HepG2 (cell line): ENCODE measurements at regions not wholly inside any gene's neighbourhood (a gene's known extent, or its start where the extent isn't known, plus 50 kb on each side); places are given as distances from the start of the nearest gene placed in this dataset.

ENCODE experiments used
- ATAC-seq: fragments of 200-7000 bp; cut with Tn5 transposase; 3 replicates; pipeline ENCODE4 v1.9.1; 2020; ENCODE audit warnings: mild to moderate bottlenecking, moderate library complexity
- BruUV-seq: library from RNA; stranded (reverse); fragments of 400-500 nt; replicated peaks from 2 replicates; lab custom pipeline; 2021; lab: Mats Ljungman, UMichigan
- CTCF ChIA-PET: fragments of 300-600 bp; formaldehyde crosslinking; extraction: SDS; loops from one replicate; lab custom pipeline; 2021; ENCODE audit warnings: low total read pairs, inconsistent platforms, low intra/inter-chr PET ratio; lab: Yijun Ruan, JAX
- POLR2A ChIA-PET: fragments of 350-600 bp; sonication (Branson Sonifier 250); formaldehyde crosslinking; loops from one replicate; lab custom pipeline; 2020; ENCODE audit warnings: antibody characterized with exemption, inconsistent platforms; lab: Yijun Ruan, JAX
- DNase-seq: peaks from one replicate; pipeline ENCODE4 v3.0.0-alpha.2; 2015; ENCODE audit warnings: low spot score
- FAIRE-seq: peaks from 3 replicates; lab custom pipeline; 2011; peaks lifted over from hg19 to GRCh38; lab: Jason Lieb, UNC
- H2AFZ ChIP-seq: one replicate; pipeline ENCODE4 v1.6.1; 2011; ENCODE audit warnings: low read length, inconsistent platforms
- H3K27ac ChIP-seq: fragments of 300-600 bp; 3 replicates; pipeline ENCODE4 v1.8.0; 2011; ENCODE audit warnings: mixed run types, mild to moderate bottlenecking, mixed read lengths, low read length, inconsistent platforms; ENCODE audit not compliant: insufficient read depth; ENCODE audit errors: extremely low read length
- H3K27me3 ChIP-seq, 2 experiments: fragments of 200-600 bp in 1 of 2; 2 replicates in 1 of 2; 3 replicates in 1 of 2; pipeline versions ENCODE4 v1.6.0 to v1.8.0; 2011; ENCODE audit warnings: low read length in 2 of 2, mild to moderate bottlenecking in 2 of 2, moderate library complexity in 2 of 2, inconsistent platforms in 1 of 2; ENCODE audit not compliant: insufficient read depth in 2 of 2, control insufficient read depth in 1 of 2
- H3K36me3 ChIP-seq, 2 experiments: fragments of 200-600 bp in 1 of 2; replicated peaks in 1 of 2; 2 replicates in 1 of 2; 3 replicates in 1 of 2; pipeline versions ENCODE4 v1.5.1 to v1.8.0; 2011; ENCODE audit warnings: low read length in 2 of 2, inconsistent platforms in 1 of 2; ENCODE audit not compliant: insufficient read depth in 2 of 2, control insufficient read depth in 1 of 2
- H3K4me1 ChIP-seq: 2 replicates; pipeline ENCODE4 v1.5.1; 2012; ENCODE audit warnings: low read length, inconsistent platforms; ENCODE audit not compliant: insufficient read depth
- H3K4me2 ChIP-seq: 2 replicates; pipeline ENCODE4 v1.6.0; 2011; ENCODE audit warnings: low read depth, low read length, inconsistent platforms
- H3K4me3 ChIP-seq, 3 experiments: fragments of 200-600 bp in 1 of 3; sonication (generic), shearing (Covaris generic) in 1 of 3; replicated peaks in 1 of 3; 2 replicates each; pipeline ENCODE4 v1.5.1; 2011 to 2016; ENCODE audit warnings: low read length in 3 of 3, inconsistent platforms in 2 of 3, low read depth in 2 of 3, mild to moderate bottlenecking in 2 of 3, control low read depth in 1 of 3, mixed read lengths in 1 of 3; ENCODE audit not compliant: insufficient read depth in 1 of 3
- H3K79me2 ChIP-seq: one replicate; pipeline ENCODE4 v1.6.1; 2011; ENCODE audit warnings: low read length, inconsistent platforms; ENCODE audit not compliant: insufficient read depth
- H3K9ac ChIP-seq: 2 replicates; pipeline ENCODE4 v1.6.0; 2011; ENCODE audit warnings: mild to moderate bottlenecking, low read depth, low read length, inconsistent platforms; ENCODE audit not compliant: insufficient read depth
- H3K9me3 ChIP-seq: 2 replicates; pipeline ENCODE4 v1.5.1; 2012; ENCODE audit warnings: mild to moderate bottlenecking, low read length
- H4K20me1 ChIP-seq: 2 replicates; pipeline ENCODE4 v1.6.0; 2011; ENCODE audit warnings: inconsistent platforms, mild to moderate bottlenecking, low read length, moderate library complexity; ENCODE audit not compliant: insufficient read depth
- ATF7-NPFF ChIP-seq: sonication (generic); formaldehyde crosslinking; IDR thresholded peaks from 2 replicates; pipeline ENCODE4 v1.8.1; 2023; ENCODE audit warnings: mild to moderate bottlenecking, low read depth, missing genetic modification reagents, moderate library complexity
- MATR3 ChIP-seq: sonication (generic); formaldehyde crosslinking; IDR thresholded peaks from 2 replicates; pipeline ENCODE4 v1.4.0; 2020; ENCODE audit warnings: missing genetic modification reagents
- MYNN ChIP-seq: sonication (generic); formaldehyde crosslinking; IDR thresholded peaks from 2 replicates; pipeline ENCODE4 v1.4.0; 2020; ENCODE audit warnings: mild to moderate bottlenecking, low read depth, missing genetic modification reagents
- TEF ChIP-seq: sonication (generic); formaldehyde crosslinking; IDR thresholded peaks from 2 replicates; pipeline ENCODE4 v1.5.0; 2020; ENCODE audit warnings: missing genetic modification reagents
- XRCC5 ChIP-seq: fragments of 200-400 bp; formaldehyde crosslinking; optimal IDR thresholded peaks from 2 replicates; pipeline ENCODE3; 2017; ENCODE audit warnings: mild to moderate bottlenecking, low read length
- ZEB1 ChIP-seq: IDR thresholded peaks from 2 replicates; pipeline ENCODE4 v1.6.1; 2012; ENCODE audit warnings: mild to moderate bottlenecking, low read depth, inconsistent platforms; ENCODE audit not compliant: insufficient replicate concordance
- ZNF180 ChIP-seq: sonication (generic); formaldehyde crosslinking; IDR thresholded peaks from 2 replicates; pipeline ENCODE4 v1.4.0; 2020; ENCODE audit warnings: low read depth, missing genetic modification reagents, borderline replicate concordance
- ZNF350 ChIP-seq: sonication (generic); formaldehyde crosslinking; IDR thresholded peaks from 2 replicates; pipeline ENCODE4 v1.4.0; 2020; ENCODE audit warnings: mild to moderate bottlenecking, low read depth, missing genetic modification reagents, borderline replicate concordance
- ZNF605 ChIP-seq: sonication (generic); formaldehyde crosslinking; IDR thresholded peaks from 2 replicates; pipeline ENCODE4 v1.8.0; 2022; ENCODE audit warnings: mild to moderate bottlenecking, missing genetic modification reagents
- ZNF737 ChIP-seq: sonication (generic); formaldehyde crosslinking; IDR thresholded peaks from 2 replicates; pipeline ENCODE4 v1.5.0; 2020; ENCODE audit warnings: missing genetic modification reagents, mild to moderate bottlenecking, borderline replicate concordance
- ZSCAN9 ChIP-seq: IDR thresholded peaks from 2 replicates; pipeline ENCODE4 v1.6.1; 2016; ENCODE audit warnings: borderline replicate concordance
- WGBS: methylation state at CpG from one replicate; pipeline ENCODE4 v1.1.6; 2017; ENCODE audit warnings: low lambda C conversion rate; 5-methylcytosine and 5-hydroxymethylcytosine counted together
- in situ Hi-C: cut with HindIII; loops from 2 replicates; pipeline ENCODE4 v1.10.0; 2017; ENCODE audit warnings: low pct_unique_long_range_greater_than_20kb; ENCODE audit not compliant: extremely low pct_ligation_motif_present
- intact Hi-C: fragments of 100-400 bp; cut with micrococcal nuclease; formaldehyde crosslinking; loops from one replicate; pipeline ENCODE4 v1.10.0; 2022; ENCODE audit not compliant: unreplicated experiment
- TF ChIP-seq, protein P1 (sequence below): sonication (generic); formaldehyde crosslinking; IDR thresholded peaks from 2 replicates; pipeline ENCODE4 v1.9.0; 2021; ENCODE audit warnings: missing genetic modification reagents, borderline replicate concordance
- TF ChIP-seq, protein P2 (sequence below), 2 experiments: fragments of 450-650 bp in 1 of 2; sonication (generic) in 1 of 2; formaldehyde crosslinking; IDR thresholded peaks; 2 replicates each; pipeline versions ENCODE4 v1.5.0 to v1.8.0; 2020 to 2022; ENCODE audit warnings: mild to moderate bottlenecking in 1 of 2, missing genetic modification reagents in 1 of 2

DNA sequence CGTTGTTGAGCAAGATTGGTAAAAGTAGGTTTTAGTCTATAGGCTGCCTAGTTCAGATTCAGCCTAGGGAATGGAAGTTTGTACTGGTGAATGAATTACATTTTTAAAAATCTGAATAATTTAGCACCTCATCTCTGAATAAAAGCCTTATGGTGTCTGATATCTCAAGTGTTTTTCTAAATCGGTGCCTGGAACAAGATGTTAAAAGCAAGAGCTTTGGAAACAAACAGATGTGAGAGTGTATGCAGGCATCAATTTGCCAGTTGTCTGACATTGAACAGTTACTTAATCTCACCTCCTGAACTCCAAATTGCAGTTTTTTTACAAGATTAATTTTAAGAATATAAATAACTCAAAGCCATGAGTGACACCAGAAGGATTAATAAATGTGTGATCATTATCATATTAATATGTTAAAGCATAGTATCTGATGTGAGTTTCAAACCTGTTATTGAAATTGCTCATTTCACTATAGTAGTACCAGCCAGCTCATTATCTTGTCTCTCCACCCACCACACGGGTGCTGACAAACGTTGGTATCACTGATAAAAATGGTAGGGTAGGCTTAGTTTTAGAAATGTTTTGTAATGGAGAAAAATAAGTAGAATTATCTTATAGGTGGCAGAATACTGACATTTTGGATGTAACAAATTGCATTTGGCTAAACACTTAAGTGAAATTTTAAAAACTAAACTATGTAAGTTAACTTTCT is 157.3 kb downstream of the FAM83B start:
- ChIA-PET POLR2A (no interaction called here), CTCF (no interaction called here)
- WGBS = 7% methylated on average over 4 of the region's 4 CpGs
- no peaks in the 10 kb centered on the region for H4K20me1 ChIP-seq
- TF ChIP-seq ZNF180 (CRISPR knock-in tag) = no peak
- BruUV-seq = no TSS peak
- H3K4me1 ChIP-seq = no peaks in the 10 kb centered on the region
- no peak overlapping the region for H3K4me3 ChIP-seq
- no peaks in the 10 kb centered on the region for H3K79me2 ChIP-seq
- H2AFZ ChIP-seq = no peak overlapping the region
- in situ Hi-C loops (no loop called here), intact Hi-C loops (no loop called here)
- no peak for DNase-seq
- no peak overlapping the region for H3K4me2 ChIP-seq
- no peak overlapping the region for H3K27ac ChIP-seq
- no peaks in the 10 kb centered on the region for H3K9me3 ChIP-seq
- H3K27me3 ChIP-seq = no peaks in the 10 kb centered on the region
- H3K36me3 ChIP-seq = no peaks in the 10 kb centered on the region
- no peak for ATAC-seq
- no peak for FAIRE-seq
- no peak overlapping the region for H3K9ac ChIP-seq

DNA sequence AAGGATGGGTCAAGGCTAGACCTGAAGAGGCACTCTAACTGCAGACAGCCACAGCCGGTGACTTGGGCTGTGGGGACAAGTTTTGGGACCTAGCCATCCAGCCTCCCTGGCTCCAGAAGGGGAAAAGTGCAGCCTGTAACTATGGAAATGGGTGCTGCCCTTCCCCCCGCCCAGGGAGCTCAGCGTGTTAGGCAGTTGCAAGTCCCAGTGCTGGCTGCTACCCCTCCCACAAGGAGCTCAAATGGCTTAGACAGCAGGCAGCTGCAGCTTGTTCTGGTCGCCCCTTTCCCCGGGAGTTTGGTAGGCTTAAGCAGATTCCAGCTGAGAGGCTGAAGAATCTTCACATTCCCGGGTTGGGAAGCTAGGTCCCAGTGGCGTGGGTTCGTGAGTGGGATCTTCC is 162.6 kb downstream of the FAM83B start:
- 13% methylated on average over 5 of the region's 8 CpGs for WGBS
- DNase-seq (no peak), FAIRE-seq (no peak), ATAC-seq (no peak)
- no peak overlapping the region for H3K4me2 ChIP-seq
- no peak overlapping the region for H3K9ac ChIP-seq
- no peak overlapping the region for H3K27ac ChIP-seq
- H3K4me1 ChIP-seq = no peaks in the 10 kb centered on the region
- H3K36me3 ChIP-seq = no peaks in the 10 kb centered on the region
- no peak overlapping the region for H3K4me3 ChIP-seq
- H2AFZ ChIP-seq = no peak overlapping the region
- POLR2A ChIA-PET = no interaction called here
- BruUV-seq = no TSS peak
- no peaks in the 10 kb centered on the region for H3K27me3 ChIP-seq
- H4K20me1 ChIP-seq = no peaks in the 10 kb centered on the region
- no peaks in the 10 kb centered on the region for H3K9me3 ChIP-seq
- CTCF ChIA-PET = no interaction called here
- in situ Hi-C loops = no loop called here
- H3K79me2 ChIP-seq = no peaks in the 10 kb centered on the region
- intact Hi-C loops = no loop called here
- TF ChIP-seq, protein P1, sequence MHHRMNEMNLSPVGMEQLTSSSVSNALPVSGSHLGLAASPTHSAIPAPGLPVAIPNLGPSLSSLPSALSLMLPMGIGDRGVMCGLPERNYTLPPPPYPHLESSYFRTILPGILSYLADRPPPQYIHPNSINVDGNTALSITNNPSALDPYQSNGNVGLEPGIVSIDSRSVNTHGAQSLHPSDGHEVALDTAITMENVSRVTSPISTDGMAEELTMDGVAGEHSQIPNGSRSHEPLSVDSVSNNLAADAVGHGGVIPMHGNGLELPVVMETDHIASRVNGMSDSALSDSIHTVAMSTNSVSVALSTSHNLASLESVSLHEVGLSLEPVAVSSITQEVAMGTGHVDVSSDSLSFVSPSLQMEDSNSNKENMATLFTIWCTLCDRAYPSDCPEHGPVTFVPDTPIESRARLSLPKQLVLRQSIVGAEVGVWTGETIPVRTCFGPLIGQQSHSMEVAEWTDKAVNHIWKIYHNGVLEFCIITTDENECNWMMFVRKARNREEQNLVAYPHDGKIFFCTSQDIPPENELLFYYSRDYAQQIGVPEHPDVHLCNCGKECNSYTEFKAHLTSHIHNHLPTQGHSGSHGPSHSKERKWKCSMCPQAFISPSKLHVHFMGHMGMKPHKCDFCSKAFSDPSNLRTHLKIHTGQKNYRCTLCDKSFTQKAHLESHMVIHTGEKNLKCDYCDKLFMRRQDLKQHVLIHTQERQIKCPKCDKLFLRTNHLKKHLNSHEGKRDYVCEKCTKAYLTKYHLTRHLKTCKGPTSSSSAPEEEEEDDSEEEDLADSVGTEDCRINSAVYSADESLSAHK (CRISPR knock-in tag) = no peak
- TF ChIP-seq ZEB1 (no peak), MYNN (CRISPR knock-in tag) (no peak), ZSCAN9 (no peak), TEF (CRISPR knock-in tag) (no peak), XRCC5 (no peak), ZNF605 (no peak), ATF7-NPFF (CRISPR knock-in tag) (no peak), ZNF737 (CRISPR knock-in tag) (no peak), ZNF350 (CRISPR knock-in tag) (no peak), MATR3 (CRISPR knock-in tag) (no peak)
- TF ChIP-seq, protein P2, sequence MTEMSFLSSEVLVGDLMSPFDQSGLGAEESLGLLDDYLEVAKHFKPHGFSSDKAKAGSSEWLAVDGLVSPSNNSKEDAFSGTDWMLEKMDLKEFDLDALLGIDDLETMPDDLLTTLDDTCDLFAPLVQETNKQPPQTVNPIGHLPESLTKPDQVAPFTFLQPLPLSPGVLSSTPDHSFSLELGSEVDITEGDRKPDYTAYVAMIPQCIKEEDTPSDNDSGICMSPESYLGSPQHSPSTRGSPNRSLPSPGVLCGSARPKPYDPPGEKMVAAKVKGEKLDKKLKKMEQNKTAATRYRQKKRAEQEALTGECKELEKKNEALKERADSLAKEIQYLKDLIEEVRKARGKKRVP (CRISPR knock-in tag; IDR thresholded peaks at IDR 0.05) = no peak
